Activated CD4-positive, alpha-beta T cell treated with anti-CD3 and anti-CD28 coated beads, Interleukin-2, amount 50 U/mL, for 24 hours (primary cell): ENCODE measurements at regions not wholly inside any gene's neighbourhood (a gene's known extent, or its start where the extent isn't known, plus 50 kb on each side); places are given as distances from the start of the nearest gene placed in this dataset.
"Not testable (repeated sequence)": the region's sequence is repeated elsewhere in the genome, so short reads cannot be mapped to it uniquely, and the experiment has no call there.

Experiments used
- DNase-seq, 2 donors: peaks; one replicate each; pipeline ENCODE4 v3.0.0-alpha.2; 2020; ENCODE audit warnings: low read depth in 1 of 2, low spot score in 1 of 2

DNA sequence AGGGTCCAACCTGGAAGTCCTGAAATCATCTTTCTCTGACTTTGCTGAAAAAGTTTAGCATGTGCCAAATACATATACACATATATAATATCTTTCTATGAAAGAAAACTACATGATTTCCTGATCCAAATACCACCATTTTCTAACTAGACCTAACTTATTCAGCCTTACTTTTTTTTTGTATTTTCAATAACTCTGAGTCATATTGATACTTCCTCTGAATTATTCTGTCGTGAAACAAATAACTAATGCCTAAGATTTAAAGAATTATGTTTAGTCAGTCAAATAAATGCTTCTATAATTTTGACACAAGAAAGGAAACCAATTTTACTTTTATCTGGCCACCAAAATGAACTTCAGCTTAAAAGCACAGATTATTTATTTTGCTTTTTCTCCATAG, 760.2 kb upstream of the GBE1 start:
- DNase-seq: no peak

DNA sequence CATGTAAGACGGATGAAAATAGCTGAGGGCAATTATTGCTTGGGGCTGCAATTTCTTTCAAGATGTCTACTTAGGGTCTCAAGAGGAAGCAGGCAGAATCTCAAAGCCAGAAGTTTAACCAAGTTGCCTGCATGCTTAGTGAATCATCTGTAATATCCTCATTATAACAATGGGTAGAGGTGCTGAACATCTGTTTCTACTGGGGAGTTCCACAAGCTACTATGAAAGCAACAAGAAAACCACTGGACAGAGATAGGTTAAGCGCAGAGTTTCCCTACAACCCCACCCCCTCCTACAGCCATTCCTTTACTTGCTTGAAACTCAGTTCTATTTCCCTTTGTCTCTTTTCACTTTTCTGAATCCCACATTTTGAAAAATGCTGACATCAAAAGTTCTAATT, 759.4 kb upstream of the GBE1 start:
- DNase-seq: no peak

DNA sequence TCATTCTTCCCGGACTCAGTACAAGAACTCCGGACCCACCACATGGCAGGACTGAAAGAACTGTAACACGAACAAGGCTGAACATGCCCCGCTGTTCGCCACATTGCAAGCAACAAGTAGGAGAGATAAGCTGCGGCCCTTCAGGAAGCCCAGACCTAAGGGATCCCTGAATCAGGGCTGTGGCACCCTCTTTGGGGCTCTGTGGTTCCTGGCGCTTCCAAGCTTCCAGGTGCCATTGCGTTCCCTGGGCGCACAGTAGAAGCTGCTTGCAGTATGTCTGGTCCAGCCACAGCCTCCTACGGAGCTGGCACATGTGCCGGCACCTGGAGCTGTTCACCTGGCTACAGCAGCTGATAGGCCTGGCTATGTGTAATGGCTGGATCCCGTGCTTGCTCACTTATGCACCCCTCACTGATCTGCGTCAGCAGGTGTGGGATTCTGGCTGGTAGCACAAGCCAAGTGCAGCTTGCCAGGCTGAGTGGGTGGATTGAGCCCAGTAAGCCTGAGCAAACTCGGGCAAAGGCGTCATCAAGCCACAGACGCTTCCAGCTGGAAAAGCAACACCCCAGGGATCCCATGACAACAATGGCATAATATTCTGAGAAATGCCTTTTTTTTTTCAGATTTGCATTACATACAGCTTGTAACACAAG, 748.6 kb upstream of the GBE1 start:
- no peak for DNase-seq

DNA sequence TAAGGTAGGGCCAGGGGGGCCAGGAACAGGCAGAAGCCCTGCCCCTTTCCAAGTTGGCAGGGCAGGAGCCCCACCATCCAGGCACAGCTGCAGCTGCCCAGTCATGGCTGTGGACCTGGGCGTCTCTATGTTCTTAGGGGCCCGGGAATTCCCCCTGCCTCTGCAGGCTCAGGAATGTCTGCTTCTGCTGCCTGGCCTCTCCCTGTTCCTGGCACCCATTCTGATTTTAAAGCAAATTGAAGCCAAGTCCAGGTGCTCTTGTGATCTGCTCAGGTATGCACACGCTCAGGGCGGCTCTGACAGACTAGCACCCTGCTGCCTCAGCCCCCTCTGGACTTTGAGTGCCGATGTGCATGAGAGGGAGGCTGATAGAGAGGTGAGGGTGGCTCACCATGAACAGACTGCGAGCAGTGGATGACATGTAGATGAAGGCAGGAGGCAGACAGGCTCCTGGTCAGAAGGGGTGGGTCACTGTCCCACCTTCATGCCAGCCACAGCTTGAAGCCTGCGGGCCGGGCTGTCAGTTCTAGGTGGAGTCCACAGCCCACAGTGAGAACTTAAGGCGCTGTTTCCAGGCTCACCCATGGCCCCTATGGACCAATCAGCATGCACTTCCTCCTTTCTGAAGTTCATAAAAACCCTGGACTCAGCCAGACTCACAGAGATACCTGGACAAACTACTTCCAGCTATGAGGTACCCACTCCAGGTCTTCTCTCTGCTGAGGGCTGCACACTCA, 747.8 kb upstream of the GBE1 start:
- no peak for DNase-seq

DNA sequence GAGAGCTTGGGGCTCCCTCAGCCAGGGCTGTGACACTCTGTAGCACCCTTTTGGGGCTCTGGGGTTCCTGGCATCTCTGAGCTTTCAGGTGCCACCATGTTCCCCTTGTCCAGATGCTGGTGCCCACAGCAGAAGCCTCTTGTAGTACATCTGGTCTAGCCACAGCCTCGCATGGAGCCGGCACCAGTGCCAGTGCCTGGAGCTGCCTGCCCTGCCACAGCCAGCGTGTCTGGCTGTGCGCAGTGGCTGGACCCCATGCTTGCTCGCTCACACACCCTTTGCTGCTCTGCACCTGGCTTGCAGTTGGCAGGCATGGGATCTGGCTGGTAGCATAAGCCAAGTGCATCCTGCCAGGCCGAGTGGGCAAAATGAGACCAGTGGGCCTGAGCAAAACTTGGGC, 744.8 kb upstream of the GBE1 start:
- no peak for DNase-seq

DNA sequence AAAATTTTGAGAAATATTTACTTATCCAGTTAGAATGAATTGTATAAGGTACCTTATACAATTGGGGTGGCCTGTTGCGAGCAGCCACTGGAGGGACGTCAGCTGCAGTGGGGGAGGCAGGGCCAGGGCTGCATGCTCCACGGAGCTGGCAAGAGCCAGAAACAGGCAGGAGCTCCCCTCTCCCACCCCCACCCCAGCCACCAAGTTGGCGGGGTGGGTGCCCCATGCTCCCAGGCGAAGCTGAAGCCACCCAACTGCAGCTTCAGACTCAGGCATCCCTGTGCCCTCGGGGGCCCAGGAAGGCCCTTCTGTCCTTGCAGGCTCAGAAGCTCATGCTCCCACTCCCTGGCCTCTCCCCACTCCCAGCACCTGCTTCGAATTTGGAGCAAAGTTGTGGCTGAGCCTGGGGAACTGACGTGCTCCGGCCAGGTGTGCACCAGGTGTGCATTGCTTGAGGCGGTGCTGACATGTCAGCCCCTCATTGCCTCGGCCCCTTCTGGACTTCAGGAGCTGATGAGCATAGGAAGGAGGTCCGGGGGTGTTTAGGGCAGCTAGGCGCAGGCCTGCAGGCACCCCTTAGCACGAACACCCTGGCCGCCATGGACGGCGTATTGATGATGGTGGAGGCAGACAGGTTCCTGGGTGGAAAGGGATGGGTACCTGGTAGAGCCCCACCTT, 743.8 kb upstream of the GBE1 start:
- no peak for DNase-seq

DNA sequence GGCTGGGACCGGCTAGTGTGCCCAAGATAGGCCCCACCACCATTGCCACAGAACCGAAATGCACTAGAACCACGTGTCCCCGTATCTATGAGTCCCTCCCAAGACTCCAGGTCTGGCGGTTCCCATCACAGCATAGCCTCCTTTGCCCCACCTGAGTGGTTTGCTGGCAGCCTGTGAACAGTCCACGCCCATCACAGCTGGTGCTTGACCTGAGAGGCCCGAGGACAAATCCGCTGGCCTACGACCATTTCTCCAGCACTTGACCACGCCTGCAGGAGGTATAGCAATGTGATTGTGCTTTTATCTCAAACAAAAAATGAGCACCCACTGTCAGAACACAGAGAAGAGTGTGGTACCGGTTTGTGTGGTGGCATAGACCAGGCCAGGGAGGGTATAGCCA, 736.7 kb upstream of the GBE1 start:
- no peak for DNase-seq

DNA sequence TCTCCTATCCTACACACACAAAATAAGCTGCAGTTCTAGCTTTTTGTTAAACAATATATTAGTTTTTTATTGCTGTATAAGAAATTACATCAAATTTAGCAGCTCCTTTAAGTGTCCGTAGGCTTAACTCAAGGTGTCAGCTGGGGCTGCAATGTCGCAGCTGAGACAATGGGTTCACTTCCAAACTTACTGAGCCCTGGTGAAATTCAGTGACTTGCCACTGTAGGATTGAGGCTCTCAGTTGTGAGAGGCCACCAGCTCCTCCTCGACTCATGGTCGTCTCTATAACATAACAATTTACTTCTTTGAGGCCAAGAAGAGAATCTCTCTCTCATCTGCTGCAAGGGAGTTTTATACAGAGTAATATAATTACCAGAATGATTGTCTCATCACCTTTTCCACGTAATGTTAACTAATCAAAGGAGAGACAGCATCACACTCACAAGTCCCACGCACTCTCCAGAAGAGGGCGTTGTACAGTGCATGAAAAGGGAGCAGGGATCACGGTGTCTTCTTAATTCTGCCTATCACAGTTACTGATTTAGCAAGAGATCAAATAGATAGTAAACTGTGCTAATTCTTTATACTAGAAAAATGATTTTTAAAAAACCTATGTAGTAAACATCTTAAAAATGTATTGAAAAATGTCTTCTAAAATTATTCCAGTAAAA, 735.6 kb upstream of the GBE1 start:
- no peak for DNase-seq

DNA sequence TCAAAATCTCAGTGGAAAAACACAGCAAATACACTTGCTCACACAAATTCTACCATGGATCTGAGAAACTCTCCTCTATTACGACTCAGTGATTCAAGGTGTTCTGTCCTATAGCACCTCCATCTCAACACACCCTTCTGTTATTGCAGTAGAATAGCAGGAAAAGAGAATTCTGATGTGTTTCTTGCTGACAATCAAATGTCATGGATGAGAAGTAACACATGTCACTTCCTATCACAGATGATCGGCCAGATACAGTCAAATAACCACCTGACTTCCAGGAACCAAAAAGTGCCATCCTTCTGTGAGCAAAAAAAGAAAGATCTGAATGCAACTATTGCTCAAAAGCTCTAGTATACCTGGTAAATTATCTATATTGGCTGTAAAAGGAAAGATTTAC, 734.2 kb upstream of the GBE1 start:
- no peak for DNase-seq

DNA sequence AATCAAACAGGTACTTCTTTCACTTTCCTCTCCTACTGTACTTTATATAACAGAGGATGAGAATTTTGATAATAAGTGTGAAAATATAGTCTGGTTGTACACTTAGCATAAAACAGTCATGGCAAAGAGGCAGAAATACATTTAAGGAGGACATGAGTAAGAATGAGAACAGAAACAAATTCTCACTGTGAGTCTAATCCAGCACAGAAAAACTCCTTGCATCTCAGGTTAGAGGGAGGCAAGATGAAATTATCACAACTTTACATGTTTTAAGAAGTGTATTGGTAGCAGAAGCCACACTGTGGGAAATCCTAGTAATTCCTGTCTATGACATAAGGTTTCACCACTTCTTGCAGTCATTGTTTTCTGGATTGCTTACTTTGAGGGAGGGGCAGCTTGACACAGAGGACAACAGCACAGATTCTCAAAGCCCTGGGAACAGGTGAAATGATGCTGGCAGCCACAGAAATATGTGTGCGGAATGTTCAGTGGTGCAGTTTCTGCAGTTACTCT, 733.6 kb upstream of the GBE1 start:
- DNase-seq: no peak

DNA sequence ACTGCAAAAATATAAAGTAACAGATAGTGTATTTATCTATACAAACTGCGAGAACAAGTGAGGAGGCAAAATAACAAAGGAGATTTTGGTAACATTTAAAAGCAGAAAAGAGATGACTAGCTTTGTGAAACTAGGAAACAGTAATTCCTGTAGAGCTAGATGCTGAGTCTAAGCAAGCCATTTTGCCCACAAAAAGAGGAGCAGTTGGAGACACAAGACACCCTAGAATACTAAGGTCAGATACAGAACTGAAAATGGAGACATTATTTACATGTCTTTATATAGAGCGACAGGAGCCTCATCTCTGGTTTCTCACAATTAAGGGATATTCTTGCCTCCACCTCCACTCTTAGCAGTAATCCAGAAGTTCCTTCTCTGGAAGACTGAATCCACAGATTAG, 732.4 kb upstream of the GBE1 start:
- DNase-seq: no peak

DNA sequence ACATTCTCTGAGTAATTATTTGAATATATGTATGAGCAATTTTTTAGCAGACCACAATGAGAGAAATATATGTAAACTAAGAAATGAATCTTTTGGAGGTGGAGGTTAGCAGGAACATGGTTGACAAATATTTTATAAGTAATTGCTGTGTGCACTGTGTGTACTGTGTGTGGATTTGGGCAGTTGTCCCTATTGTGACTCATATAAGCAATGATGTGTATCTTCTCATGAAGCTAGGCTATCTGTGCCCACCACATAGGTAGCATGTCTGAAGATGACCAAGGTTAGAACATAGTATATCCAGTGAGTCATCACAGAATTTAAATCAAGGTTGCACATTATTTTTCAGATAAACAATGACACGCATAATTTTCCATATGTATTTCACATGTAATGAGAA, 713.9 kb upstream of the GBE1 start:
- no peak for DNase-seq

DNA sequence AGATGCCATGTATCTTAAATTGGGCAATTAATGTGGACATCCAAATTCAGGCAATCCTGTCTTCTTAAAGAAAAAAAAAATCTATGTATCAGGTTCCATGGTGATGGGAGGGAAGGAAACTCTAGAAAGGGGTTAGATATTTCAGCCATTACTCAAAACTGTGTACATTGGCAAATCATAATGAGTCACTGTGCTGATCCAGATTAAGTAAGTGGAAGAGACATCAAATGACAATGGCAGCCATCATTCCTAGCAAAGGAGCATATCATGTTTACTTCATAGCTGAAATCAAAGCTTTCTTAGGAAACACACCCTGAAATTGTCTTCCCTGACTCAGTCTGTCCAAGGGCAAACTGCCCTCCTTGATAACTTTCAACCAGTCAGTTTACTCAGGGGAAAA, 713.3 kb upstream of the GBE1 start:
- DNase-seq: no peak

DNA sequence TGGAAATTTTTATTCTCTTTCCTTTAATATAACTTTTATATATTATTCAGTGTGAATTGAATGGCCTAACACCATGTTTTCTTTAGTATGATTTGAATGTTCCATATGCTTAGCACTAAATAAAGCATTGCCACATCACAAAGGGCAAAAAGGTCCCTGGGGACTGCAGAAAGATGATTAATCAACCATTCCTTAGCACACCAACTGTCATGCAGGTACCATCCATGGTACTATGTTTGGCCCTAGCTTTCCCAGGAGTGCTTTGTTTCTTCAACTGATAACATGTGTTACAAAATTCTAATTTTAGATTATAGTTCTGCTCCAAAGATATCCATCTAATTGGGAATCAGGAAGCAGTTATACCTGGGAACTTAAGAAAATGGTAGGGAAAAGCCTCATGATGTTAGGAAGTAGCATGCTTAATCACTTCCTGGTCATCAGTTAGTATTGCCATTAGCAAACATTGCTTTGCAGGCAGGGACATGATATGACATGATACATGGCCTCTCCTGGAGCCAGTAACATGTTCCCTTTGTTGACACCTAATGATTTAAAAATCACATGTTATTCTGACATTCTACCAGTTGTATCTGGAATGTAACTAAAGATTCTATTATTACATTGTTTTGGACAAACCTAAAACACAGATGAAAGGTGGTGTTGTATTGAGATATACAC, 712.6 kb upstream of the GBE1 start:
- no peak for DNase-seq

DNA sequence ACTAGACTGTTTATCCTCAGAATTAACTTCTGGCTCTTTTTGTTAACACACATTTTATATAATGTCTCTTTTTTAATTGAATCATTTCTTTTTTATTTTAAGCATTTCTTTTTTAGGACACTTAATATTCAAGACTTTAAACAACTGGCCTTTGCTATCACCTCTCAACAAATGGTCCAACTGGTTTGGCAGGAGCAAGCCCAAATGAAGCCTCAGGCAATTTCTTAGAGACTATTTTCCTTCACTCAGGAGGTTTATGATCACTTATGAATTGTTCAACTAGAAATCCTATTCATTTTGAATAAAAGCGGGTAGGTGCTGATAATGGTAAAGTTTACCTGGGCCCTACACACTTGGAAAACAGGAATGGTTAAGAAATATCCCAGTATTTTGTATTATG, 705.6 kb upstream of the GBE1 start:
- no peak for DNase-seq

DNA sequence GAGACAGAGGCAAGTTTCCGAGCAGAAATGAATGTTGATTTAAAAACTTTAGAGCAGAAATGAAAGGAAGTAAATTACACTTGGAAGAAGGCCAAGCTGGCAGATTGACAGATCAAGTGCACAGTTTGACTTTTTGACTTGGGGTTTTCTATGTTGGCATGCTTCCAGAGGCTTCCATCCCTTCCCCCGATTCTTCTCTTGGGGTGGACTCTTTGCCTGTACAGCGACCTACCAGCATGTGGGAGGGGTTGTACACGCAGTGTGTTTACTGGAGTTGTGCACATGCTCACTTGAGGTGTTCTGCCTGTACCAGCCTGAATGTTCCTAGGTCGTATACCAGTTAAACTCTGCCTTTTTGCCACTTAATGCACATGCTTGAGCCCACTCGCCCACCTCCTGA, 701.5 kb upstream of the GBE1 start:
- DNase-seq: no peak

DNA sequence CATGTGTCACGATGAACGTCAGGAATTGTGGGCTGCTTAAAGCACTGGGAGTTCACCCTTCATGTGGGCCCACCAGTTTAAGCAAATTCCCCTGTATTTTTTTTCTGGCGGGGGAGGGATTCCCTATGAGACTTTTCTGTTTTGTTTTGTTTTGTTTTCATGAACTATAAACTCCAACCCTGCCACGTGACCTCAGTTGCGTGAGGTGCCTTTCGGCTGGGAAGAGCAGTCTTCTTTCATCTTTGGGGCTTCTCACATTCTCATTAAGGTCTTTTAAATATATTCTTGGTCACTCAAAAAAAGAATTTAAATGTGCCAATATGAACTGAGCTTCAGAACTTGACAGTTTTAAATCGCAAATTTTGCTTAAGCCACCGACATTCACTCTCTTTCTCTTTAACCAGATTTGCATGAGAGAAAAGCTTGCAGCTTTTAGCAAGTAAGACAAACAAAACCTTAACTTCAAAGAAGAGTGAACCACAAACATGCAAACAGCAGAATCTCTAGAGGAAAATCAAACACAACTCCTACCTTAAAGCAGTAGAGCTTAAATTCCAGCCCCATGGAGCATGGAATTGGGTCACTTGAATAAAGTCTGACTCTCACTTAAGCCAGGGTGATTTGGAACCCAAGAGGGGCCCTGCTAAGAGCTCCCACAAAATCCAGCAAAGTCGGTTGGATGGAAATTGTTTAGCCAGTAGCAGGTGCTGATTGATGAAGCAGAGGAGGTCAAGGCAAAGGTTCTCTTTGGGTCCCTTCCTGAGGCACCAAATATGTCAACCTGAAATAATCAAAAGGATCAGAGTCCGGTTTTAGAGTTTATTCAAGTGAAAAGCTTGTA, 699.8 kb upstream of the GBE1 start:
- no peak for DNase-seq

DNA sequence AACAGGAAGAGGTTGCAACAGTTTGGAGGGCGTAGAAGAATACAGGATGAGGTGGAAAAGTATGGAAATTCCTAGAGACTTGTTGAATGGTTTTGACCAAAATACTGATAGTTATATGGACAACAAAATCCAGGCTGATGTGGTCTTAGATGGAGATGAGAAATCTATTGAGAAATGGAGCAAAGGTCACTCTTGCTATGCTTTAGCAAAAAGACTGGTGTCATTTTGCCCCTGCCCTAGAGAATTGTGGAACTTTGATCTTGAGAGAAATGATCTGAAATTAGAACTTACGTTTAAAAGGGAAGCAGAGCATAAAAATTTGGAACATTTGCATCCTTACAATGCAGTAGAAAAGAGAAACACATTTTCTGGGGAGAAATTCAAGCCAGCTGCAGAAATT, 686.9 kb upstream of the GBE1 start:
- no peak for DNase-seq

DNA sequence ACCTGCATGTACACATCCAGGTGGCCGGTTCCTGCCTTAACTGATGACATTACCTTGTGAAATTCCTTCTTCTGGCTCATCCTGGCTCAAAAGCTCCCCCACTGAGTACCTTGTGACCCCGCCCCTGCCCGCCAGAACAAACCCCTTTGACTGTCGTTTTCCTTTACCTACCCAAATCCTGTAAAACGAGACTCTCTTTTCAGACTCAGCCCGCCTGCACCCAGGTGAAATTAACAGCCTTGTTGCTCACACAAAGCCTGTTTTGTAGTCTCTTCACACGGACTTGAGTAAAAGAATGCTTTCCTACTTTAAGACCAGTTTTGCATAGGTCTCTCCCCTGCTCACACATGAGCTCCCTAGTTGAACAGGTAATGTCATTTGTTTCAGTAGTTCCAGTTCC, 667.4 kb upstream of the GBE1 start:
- DNase-seq: not testable (repeated sequence)

DNA sequence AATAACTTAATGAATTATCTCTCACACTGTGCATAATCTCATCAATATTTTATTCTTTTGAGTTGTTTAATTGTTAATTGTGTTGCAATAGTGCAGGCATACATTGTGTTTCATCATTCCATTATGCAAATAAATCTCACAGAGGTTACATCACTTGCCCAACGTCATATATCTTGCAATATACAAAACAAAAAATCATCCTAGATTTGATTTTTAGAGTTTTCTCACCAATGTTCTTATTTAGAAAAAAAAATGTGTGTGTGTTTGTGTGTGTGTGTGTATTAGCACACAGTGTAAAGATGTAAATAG, 662.5 kb upstream of the GBE1 start:
- DNase-seq: no peak
